Right lobe of liver (tissue), 6 donors: ENCODE measurements at regions not wholly inside any gene's neighbourhood (a gene's known extent, or its start where the extent isn't known, plus 50 kb on each side); places are given as distances from the start of the nearest gene placed in this dataset.
A peak's percentile ranks its signal among the peaks of the same experiment; 100 is the strongest.

Experiments used
- ATAC-seq, 4 donors: fragments of 200-7000 bp; cut with Tn5 transposase; one replicate each; pipeline ENCODE4 v1.9.1; 2020; ENCODE audit warnings: mild to moderate bottlenecking in 4 of 4, moderate library complexity in 4 of 4
- DNase-seq, 3 donors: peaks; one replicate each; pipeline ENCODE4 v3.0.0-alpha.2; 2020
- H3K27ac ChIP-seq, 3 donors: fragments of 200-600 bp; one replicate each; pipeline ENCODE4 v1.8.0; 2022
- H3K27me3 ChIP-seq, 2 donors: fragments of 200-600 bp; one replicate each; pipeline ENCODE4 v1.8.0; 2022
- H3K36me3 ChIP-seq, 4 donors: fragments of 200-600 bp; sonication (generic) in 1 of 4; one replicate each; pipeline versions ENCODE4 v1.5.1 to v1.8.0; 2017 to 2022; ENCODE audit warnings: control low read depth in 1 of 4
- H3K4me1 ChIP-seq, 4 donors: fragments of 200-600 bp; sonication (generic) in 1 of 4; one replicate each; pipeline versions ENCODE4 v1.5.1 to v1.8.0; 2017 to 2022; ENCODE audit warnings: control low read depth in 1 of 4
- H3K4me3 ChIP-seq, 3 donors: fragments of 200-600 bp; one replicate each; pipeline ENCODE4 v1.8.0; 2022
- H3K9me3 ChIP-seq, 4 donors: fragments of 200-600 bp; sonication (generic) in 1 of 4; one replicate each; pipeline versions ENCODE4 v1.5.1 to v1.8.0; 2017 to 2022; ENCODE audit warnings: control low read depth in 1 of 4
- CTCF ChIP-seq, 4 donors: fragments of 200-600 bp in 3 of 4; fragments of 450-650 bp in 1 of 4; IDR thresholded peaks; one replicate each; pipeline versions ENCODE4 v1.5.1 to v1.8.0; 2016 to 2022; ENCODE audit warnings: antibody characterized with exemption in 4 of 4, mild to moderate bottlenecking in 2 of 4
- POLR2A ChIP-seq: fragments of 450-650 bp; IDR thresholded peaks from one replicate; pipeline ENCODE4 v1.6.1; 2017; ENCODE audit warnings: antibody characterized with exemption, mild to moderate bottlenecking
- WGBS: methylation state at CpG from one replicate; pipeline ENCODE4 v1.1.6; 2018; ENCODE audit warnings: low coverage, low lambda C conversion rate; ENCODE audit not compliant: insufficient coverage; ENCODE audit errors: missing lambda C conversion rate; 5-methylcytosine and 5-hydroxymethylcytosine counted together
- intact Hi-C, 2 donors: fragments of 100-400 bp; cut with DNase I; formaldehyde crosslinking; loops; one replicate each; pipeline versions ENCODE4 v1.11.2 to v1.14.1; 2022
- donor health status: DM: no; HTN: yes; CAD: no.
- donor health status: DM: no; HTN: no; CAD: no.
- donor health status: DM: no; HTN: no; CAD: no.
- donor health status: DM: no; HTN: yes; CAD: no.
- donor health status: DM: no; HTN: yes; CAD: no.

DNA sequence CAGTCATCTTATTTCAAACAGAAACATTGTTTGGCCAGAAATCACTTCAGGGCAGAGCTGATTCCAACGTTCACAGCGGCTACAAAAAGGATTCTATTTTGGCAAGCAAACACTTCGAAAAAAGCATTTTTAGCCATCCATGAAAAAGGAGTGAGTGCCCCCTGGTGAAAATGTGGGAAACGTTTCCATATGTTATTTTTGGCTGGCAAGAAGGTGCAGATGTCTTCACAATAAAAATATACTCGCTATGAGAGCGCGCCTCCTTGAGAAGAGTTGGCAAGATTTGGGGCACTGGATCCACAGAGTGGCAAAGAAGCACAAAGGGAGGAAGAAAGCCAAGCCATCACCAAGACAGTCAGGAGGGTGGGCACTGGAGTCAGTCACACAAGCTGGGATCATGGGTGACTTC lies 191.1 kb downstream of the CHD9NB start:
- peak; percentile 47 to 69 (median 51) for TF ChIP-seq CTCF (IDR thresholded peaks at IDR 0.05)
- TF ChIP-seq POLR2A = no peak
- 31% methylated on average over 6 of the region's 7 CpGs for WGBS
- H3K27me3 ChIP-seq = no peaks in the 10 kb centered on the region
- H3K4me3 ChIP-seq = no peak overlapping the region
- H3K27ac ChIP-seq = no peak overlapping the region
- H3K9me3 ChIP-seq = no peaks in the 10 kb centered on the region
- DNase-seq = no peak
- intact Hi-C loops = no loop called here
- H3K4me1 ChIP-seq = peaks cover 0 to 5% (median 0%) of the 10 kb centered on the region in 4 donors
- ATAC-seq = peak; percentile 71 to 91 (median 81)
- no peaks in the 10 kb centered on the region for H3K36me3 ChIP-seq

- no peaks in the 10 kb centered on the region for H3K36me3 ChIP-seq
- H3K4me3 ChIP-seq = no peak overlapping the region
- H3K9me3 ChIP-seq = no peaks in the 10 kb centered on the region
- no peaks in the 10 kb centered on the region for H3K27me3 ChIP-seq
- no peak for TF ChIP-seq POLR2A
- no peak for TF ChIP-seq CTCF (IDR thresholded peaks at IDR 0.05)
- DNase-seq (no peak), ATAC-seq (no peak)
- no peak overlapping the region for H3K27ac ChIP-seq
- intact Hi-C loops = no loop called here
- no peaks in the 10 kb centered on the region for H3K4me1 ChIP-seq
Measured at GRCh38 chr16:52855463-52855862, 197.2 kb downstream of the CHD9NB start.

- Histone ChIP-seq H3K9me3 (no peaks in the 10 kb centered on the region), H3K4me1 (no peaks in the 10 kb centered on the region), H3K27ac (no peak overlapping the region), H3K36me3 (no peaks in the 10 kb centered on the region), H3K4me3 (no peak overlapping the region), H3K27me3 (no peaks in the 10 kb centered on the region)
- DNase-seq = no peak
- ATAC-seq = no peak
- no peak for TF ChIP-seq POLR2A
- TF ChIP-seq CTCF (IDR thresholded peaks at IDR 0.05) = no peak
- 50% methylated on average over 1 of the region's 5 CpGs for WGBS
- intact Hi-C loops = no loop called here
Measured at GRCh38 chr16:52852978-52853377, 199.7 kb downstream of the CHD9NB start.

- H3K4me1 ChIP-seq = no peaks in the 10 kb centered on the region
- TF ChIP-seq POLR2A (no peak), CTCF (IDR thresholded peaks at IDR 0.05) (no peak)
- H3K4me3 ChIP-seq = no peak overlapping the region
- DNase-seq (no peak), ATAC-seq (no peak)
- H3K27ac ChIP-seq = no peak overlapping the region
- no peaks in the 10 kb centered on the region for H3K36me3 ChIP-seq
- H3K9me3 ChIP-seq = no peaks in the 10 kb centered on the region
- intact Hi-C loops = no loop called here
- H3K27me3 ChIP-seq = no peaks in the 10 kb centered on the region
- 14% methylated on average over 1 of the region's 1 CpG for WGBS
Measured at GRCh38 chr16:52851211-52851740, 201.4 kb downstream of the CHD9NB start.

DNA sequence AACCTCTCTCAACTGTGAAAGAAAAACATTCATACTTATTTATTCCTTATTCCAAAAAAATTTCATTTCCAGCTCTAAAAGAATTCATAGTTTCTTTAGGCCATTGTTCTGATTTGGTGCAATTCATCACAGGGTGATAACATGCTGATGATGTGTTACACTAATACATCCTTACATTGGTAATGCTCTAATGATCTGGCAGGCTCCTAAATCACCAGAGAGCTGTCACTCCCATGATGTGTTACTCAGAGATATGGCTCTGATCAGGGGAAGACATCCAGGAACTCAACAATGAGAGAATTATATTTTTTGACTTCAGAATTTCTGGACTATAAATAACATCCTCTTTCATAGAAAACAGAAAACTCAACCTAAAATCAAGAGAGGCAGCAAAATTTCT lies 209.3 kb downstream of the CHD9NB start:
- DNase-seq (no peak), ATAC-seq (no peak)
- Histone ChIP-seq H3K27me3 (no peaks in the 10 kb centered on the region), H3K9me3 (no peaks in the 10 kb centered on the region), H3K4me1 (no peaks in the 10 kb centered on the region), H3K4me3 (no peak overlapping the region), H3K27ac (no peak overlapping the region), H3K36me3 (no peaks in the 10 kb centered on the region)
- no peak for TF ChIP-seq CTCF (IDR thresholded peaks at IDR 0.05)
- TF ChIP-seq POLR2A = no peak
- intact Hi-C loops = no loop called here
